ENCODE measurements at regions not wholly inside any gene's neighbourhood (a gene's known extent, or its start where the extent isn't known, plus 50 kb on each side); places are given as distances from the start of the nearest gene placed in this dataset.

DNA sequence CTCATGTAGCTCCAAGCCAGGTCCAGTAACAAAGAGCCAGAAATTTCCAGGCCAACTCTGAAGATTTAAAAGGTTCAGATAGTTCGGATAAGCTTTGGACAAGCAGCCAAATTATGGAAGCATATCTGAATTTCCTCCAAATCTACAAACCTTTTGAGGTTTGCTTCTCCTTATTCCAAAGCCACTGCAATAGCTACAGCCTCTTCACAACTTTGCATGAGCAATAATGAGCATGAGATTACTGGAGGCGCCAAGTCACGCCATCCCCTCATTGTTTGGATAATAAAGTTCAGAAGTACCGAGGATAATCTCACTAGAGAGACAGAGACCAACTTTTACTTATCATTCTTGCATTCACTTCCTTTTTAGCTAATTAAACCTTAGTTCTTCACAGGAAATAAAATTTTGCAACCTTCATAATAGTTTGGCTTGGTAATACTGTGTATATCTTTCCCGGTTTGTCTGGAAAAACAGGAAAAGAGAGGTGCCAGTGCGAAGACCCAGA, 329.6 kb upstream of the RSPO3 start:
- H3K27ac ChIP-seq (ENCODE audit: insufficient read depth, low read length) = no peak overlapping the region

DNA sequence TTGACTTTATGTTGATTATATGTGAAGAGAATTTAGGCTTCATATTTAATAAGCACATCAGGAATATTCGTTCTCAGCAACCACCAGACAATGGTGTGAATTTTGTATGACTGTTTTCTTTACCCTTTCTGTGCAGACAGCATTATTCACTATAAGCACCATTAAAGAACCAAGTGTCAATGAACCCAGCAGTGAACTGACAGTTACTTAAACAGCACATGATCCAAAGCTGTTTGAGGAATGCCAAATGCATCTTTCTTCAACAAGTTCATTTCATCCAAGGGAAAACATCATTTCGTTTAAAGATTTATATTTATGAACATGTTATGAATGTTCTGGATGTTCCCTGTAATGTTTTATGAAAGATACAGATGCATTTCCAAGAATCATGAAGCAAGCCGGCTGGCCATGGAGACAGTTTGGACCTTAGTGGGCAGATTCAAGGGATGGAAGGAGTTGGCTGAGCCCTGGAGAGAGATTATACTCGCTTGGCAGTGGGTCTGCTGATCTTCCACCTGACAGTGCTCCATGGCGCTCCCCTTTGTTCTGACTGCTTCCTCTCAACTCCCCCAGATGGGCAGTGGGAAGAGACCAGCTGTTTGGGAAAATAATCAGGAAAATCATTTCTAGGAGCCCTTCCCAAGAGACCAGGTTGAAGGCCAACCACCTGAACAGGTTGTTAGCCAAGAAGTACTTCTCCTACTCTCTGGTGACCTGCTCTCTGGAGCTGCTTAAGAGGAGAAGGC, 326.0 kb upstream of the RSPO3 start:
- no peak overlapping the region for H3K4me2 ChIP-seq (ENCODE audit: extremely low read depth, insufficient read depth, low read length)
- no peak for DNase-seq (ENCODE audit: low read depth in 2 of 2)
- no peaks in the 10 kb centered on the region for H3K27me3 ChIP-seq (ENCODE audit: control insufficient read depth, insufficient read depth, low read length)
- no peaks in the 10 kb centered on the region for H4K20me1 ChIP-seq (ENCODE audit: control insufficient read depth, extremely low read depth, insufficient read depth, low read length)
- no peak overlapping the region for H3K27ac ChIP-seq (ENCODE audit: insufficient read depth, low read length)
- H3K4me3 ChIP-seq (replicated peaks in 1 of 4; ENCODE audit: control extremely low read depth in 1 of 4, insufficient read depth in 1 of 4, low read depth in 3 of 4, low read length in 4 of 4) = no peak overlapping the region
- no peak for TF ChIP-seq EZH2 (IDR thresholded peaks at IDR 0.05; ENCODE audit: low read length, missing control alignments)
- TF ChIP-seq, protein P1, sequence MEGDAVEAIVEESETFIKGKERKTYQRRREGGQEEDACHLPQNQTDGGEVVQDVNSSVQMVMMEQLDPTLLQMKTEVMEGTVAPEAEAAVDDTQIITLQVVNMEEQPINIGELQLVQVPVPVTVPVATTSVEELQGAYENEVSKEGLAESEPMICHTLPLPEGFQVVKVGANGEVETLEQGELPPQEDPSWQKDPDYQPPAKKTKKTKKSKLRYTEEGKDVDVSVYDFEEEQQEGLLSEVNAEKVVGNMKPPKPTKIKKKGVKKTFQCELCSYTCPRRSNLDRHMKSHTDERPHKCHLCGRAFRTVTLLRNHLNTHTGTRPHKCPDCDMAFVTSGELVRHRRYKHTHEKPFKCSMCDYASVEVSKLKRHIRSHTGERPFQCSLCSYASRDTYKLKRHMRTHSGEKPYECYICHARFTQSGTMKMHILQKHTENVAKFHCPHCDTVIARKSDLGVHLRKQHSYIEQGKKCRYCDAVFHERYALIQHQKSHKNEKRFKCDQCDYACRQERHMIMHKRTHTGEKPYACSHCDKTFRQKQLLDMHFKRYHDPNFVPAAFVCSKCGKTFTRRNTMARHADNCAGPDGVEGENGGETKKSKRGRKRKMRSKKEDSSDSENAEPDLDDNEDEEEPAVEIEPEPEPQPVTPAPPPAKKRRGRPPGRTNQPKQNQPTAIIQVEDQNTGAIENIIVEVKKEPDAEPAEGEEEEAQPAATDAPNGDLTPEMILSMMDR (conservative IDR thresholded peaks at IDR 0.05 in 1 of 2, IDR thresholded peaks at IDR 0.05 in 1 of 2; ENCODE audit: low read depth in 1 of 2, low read length in 2 of 2) = no peak
- H3K4me1 ChIP-seq (ENCODE audit: control insufficient read depth, extremely low read depth, insufficient read depth, low read length) = no peaks in the 10 kb centered on the region
- no peak overlapping the region for H3K9ac ChIP-seq (ENCODE audit: insufficient read depth, low read length)
- H3K36me3 ChIP-seq (ENCODE audit: control insufficient read depth, insufficient read depth, low read length) = no peaks in the 10 kb centered on the region
- H3K9me3 ChIP-seq (ENCODE audit: control insufficient read depth, insufficient read depth, low read depth, low read length) = no peaks in the 10 kb centered on the region
- H2AFZ ChIP-seq (ENCODE audit: low read length) = no peak overlapping the region
- H3K79me2 ChIP-seq (ENCODE audit: control insufficient read depth, insufficient read depth, low read length) = no peaks in the 10 kb centered on the region

More for the DNA sequence above, 329.6 kb upstream of the RSPO3 start:
- Histone ChIP-seq H3K36me3 (ENCODE audit: control insufficient read depth, insufficient read depth, low read length) (no peaks in the 10 kb centered on the region), H3K9me3 (ENCODE audit: control insufficient read depth, insufficient read depth, low read depth, low read length) (no peaks in the 10 kb centered on the region), H3K79me2 (ENCODE audit: control insufficient read depth, insufficient read depth, low read length) (no peaks in the 10 kb centered on the region), H3K4me3 (replicated peaks in 1 of 4; ENCODE audit: control extremely low read depth in 1 of 4, insufficient read depth in 1 of 4, low read depth in 3 of 4, low read length in 4 of 4) (no peak overlapping the region), H3K9ac (ENCODE audit: insufficient read depth, low read length) (no peak overlapping the region), H3K27me3 (ENCODE audit: control insufficient read depth, insufficient read depth, low read length) (no peaks in the 10 kb centered on the region), H4K20me1 (ENCODE audit: control insufficient read depth, extremely low read depth, insufficient read depth, low read length) (no peaks in the 10 kb centered on the region), H3K4me1 (ENCODE audit: control insufficient read depth, extremely low read depth, insufficient read depth, low read length) (no peaks in the 10 kb centered on the region), H2AFZ (ENCODE audit: low read length) (no peak overlapping the region), H3K4me2 (ENCODE audit: extremely low read depth, insufficient read depth, low read length) (no peak overlapping the region)
- no peak for DNase-seq (ENCODE audit: low read depth in 2 of 2)
- no peak for TF ChIP-seq EZH2 (IDR thresholded peaks at IDR 0.05; ENCODE audit: low read length, missing control alignments)
- TF ChIP-seq, protein P1 (conservative IDR thresholded peaks at IDR 0.05 in 1 of 2, IDR thresholded peaks at IDR 0.05 in 1 of 2; ENCODE audit: low read depth in 1 of 2, low read length in 2 of 2) = no peak

- Histone ChIP-seq H3K9ac (ENCODE audit: insufficient read depth, low read length) (no peak overlapping the region), H3K4me2 (ENCODE audit: extremely low read depth, insufficient read depth, low read length) (no peak overlapping the region), H3K9me3 (ENCODE audit: control insufficient read depth, insufficient read depth, low read depth, low read length) (no peaks in the 10 kb centered on the region), H3K27ac (ENCODE audit: insufficient read depth, low read length) (no peak overlapping the region), H3K4me1 (ENCODE audit: control insufficient read depth, extremely low read depth, insufficient read depth, low read length) (no peaks in the 10 kb centered on the region), H3K36me3 (ENCODE audit: control insufficient read depth, insufficient read depth, low read length) (no peaks in the 10 kb centered on the region), H3K79me2 (ENCODE audit: control insufficient read depth, insufficient read depth, low read length) (no peaks in the 10 kb centered on the region), H4K20me1 (ENCODE audit: control insufficient read depth, extremely low read depth, insufficient read depth, low read length) (no peaks in the 10 kb centered on the region), H3K4me3 (replicated peaks in 1 of 4; ENCODE audit: control extremely low read depth in 1 of 4, insufficient read depth in 1 of 4, low read depth in 3 of 4, low read length in 4 of 4) (no peak overlapping the region), H2AFZ (ENCODE audit: low read length) (no peak overlapping the region), H3K27me3 (ENCODE audit: control insufficient read depth, insufficient read depth, low read length) (no peaks in the 10 kb centered on the region)
- no peak for DNase-seq (ENCODE audit: low read depth in 2 of 2)
- TF ChIP-seq EZH2 (IDR thresholded peaks at IDR 0.05; ENCODE audit: low read length, missing control alignments) = no peak
- TF ChIP-seq, protein P1 (conservative IDR thresholded peaks at IDR 0.05 in 1 of 2, IDR thresholded peaks at IDR 0.05 in 1 of 2; ENCODE audit: low read depth in 1 of 2, low read length in 2 of 2) = no peak
Measured at GRCh38 chr6:126795161-126795560, 323.3 kb upstream of the RSPO3 start.
